Skeletal muscle cell (primary cell): ENCODE measurements at regions not wholly inside any gene's neighbourhood (a gene's known extent, or its start where the extent isn't known, plus 50 kb on each side); places are given as distances from the start of the nearest gene placed in this dataset.

Experiments
- DNase-seq: peaks from one replicate; pipeline ENCODE4 v3.0.0-alpha.2; 2010; ENCODE audit warnings: low read depth
- H3K4me3 ChIP-seq: 2 replicates; pipeline ENCODE4 v1.5.1; 2011; ENCODE audit warnings: low read depth, mild to moderate bottlenecking, control low read depth, low read length, moderate library complexity

DNA sequence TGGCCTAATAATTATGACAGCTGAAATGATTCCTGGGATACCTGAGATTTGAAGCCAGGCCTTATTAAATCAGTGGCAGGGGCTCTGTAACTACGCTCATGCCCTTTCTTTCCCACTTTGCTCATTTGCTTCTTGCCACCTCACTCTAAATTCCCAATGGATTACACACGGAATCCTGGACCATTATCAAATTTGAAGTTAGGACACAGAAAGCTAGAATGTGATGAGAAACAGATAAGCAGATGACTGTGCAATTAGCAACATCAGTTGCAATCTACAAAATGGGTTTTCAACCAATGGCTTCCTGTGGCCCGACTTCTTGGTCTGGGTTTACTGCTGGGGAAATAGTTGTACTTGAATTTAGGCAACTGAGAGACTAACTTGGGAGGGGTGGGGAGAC is 374.3 kb downstream of the INHBA start:
- DNase-seq = no peak

DNA sequence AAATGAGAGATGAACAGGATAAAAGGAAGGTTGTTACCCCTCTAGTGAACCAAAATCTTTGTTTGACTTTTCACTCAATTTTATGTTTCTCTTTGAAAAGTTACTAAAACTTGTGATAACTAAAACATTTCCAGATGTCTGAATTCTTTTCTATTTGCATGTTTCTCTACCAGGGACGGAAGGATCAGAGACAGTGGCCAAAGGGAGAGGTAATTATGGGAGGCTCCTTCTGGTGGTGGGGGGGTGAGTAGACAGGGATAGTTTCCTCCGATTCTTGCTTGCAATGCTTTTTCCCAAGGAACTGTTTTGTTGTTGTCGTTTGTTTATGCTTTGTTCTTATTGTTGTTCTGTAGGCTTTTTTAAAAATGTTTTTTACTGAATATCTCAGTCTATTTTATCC is 374.8 kb downstream of the INHBA start:
- no peak for DNase-seq
- H3K4me3 ChIP-seq = no peak overlapping the region

More for the DNA sequence above, 374.3 kb downstream of the INHBA start:
- no peak overlapping the region for H3K4me3 ChIP-seq

DNA sequence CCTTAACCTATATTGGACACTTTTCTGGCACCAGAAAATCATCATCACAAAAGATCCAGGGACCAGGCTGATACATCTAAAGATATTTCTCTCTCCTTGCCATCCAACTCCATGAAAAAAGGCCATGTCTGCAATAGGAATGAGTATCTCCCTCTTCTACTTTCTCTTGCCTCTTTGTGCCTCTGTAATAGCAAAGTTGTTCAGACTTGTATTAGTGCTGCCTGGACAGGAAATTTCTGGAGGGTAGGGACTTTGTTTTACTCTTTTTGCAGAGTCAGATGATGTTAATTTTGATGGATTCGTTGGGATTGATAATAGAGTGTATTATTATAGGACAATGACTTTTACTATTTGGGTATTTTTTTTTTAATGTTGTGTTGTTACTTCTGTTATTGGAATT is 376.3 kb downstream of the INHBA start:
- H3K4me3 ChIP-seq = no peak overlapping the region
- no peak for DNase-seq

DNA sequence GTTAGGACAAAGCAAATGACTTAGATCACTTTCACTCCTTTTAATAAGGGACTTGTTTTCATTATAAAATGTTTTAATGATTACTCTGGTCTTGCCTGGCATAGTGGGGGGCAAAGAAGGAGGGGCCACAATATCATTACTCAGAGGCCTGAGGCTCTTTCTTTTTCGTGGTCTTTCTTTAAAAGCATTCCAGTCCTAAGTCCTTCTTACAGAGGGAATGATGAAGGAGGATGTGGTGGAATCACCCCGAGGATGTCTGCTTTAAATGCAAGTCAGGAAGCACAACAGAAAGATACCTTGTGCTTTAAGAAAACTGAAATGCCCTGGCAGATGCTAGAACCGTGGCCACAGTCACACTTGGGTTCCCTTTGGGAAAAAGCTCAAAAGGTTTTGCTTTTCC is 379.1 kb downstream of the INHBA start:
- no peak for DNase-seq
- no peak overlapping the region for H3K4me3 ChIP-seq

DNA sequence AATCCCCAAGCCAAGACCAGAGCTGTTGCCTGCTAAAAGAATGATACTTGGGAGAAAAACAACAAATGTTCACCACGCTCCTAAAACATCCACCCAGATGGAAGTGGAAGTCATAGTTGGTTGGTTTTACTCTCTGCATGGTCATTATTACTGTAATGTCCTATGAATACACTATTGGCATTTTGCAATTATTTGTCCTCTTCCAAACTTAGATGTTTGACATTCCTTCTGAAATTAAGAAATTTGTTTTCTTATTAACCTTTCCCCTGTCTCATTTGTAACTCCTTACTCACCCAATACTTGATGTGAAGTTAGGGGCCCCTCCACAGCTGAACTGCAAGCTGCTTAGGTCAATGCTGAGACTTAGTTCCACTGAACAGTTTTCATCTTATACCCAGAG is 383.3 kb downstream of the INHBA start:
- no peak overlapping the region for H3K4me3 ChIP-seq
- no peak for DNase-seq

DNA sequence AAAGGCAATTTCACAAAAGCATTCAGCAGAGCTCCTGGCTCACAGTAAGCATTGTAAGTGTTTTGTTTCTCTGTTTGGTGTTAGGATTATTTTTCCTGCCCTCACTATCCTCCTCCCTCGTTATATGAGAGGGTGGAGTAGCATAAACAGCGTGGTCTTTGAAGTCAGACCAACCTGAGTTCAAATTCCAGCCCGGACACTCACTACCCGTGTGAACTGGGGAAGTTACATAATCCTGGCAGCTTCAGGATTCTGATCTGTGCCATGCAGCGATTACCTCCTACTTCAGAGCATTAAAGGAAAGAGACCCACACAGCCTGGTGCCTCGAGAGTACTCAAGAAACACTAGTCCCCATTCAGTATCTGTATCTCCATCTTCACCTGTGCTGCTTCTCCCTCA is 386.5 kb downstream of the INHBA start:
- H3K4me3 ChIP-seq = no peak overlapping the region
- no peak for DNase-seq

DNA sequence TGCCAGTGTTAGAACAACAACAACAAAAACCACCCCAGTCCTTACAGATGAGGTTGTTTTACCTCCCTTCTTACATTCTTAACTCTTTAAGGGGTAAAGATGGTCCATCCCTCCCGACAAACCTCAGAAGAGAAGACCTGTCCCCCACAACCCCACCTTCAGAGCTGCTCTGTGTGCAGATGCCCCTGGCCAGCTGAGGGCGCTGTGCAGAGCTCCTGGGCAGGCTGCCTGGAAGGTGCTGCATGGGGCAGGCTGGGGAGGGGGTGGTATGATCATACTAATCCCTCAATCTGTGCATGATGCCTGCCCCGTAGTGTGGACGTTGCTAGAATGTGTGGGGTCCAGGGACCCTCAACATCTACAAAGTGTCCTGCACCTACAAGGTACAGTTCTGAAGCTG is 387.1 kb downstream of the INHBA start:
- no peak overlapping the region for H3K4me3 ChIP-seq
- no peak for DNase-seq

DNA sequence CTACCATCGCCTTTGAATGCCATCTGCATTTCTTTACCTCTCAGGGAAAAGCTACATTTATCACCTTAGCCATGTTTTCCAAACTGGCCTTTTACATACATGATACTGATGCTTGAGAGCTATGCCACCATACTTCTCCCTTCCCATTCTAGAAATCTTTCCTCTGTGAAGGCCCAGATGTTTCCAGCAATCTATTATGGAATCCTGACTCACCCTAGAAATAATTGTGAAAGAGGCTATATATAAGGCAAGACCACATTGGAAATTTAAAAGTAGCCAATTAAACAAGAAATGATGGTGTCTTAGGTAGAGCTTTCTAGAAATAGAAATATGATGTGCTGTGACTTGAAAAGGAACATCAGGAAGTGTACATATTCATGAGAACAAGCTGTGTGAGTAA is 389.7 kb downstream of the INHBA start:
- no peak for DNase-seq

DNA sequence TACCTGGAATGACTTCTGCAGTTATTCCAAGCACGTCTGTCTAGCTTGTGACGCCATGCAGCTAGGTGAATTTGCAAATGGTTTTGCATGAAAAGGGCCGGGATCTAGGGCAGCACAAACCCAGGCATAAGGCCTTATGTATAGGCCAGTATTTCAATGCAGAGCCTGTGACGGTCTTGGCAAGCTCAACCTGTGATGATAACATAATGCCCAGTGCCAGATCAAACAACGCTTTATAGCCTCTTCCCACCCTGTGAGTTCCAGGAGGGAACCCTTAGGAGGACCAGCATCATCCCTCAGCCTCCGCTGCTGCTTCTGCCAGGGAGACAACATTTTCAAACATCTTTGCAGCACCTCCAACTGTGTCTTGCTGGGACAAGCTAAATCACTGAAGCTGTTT is 390.7 kb downstream of the INHBA start:
- DNase-seq = no peak
- no peak overlapping the region for H3K4me3 ChIP-seq

More for the DNA sequence above, 389.7 kb downstream of the INHBA start:
- H3K4me3 ChIP-seq = no peak overlapping the region

DNA sequence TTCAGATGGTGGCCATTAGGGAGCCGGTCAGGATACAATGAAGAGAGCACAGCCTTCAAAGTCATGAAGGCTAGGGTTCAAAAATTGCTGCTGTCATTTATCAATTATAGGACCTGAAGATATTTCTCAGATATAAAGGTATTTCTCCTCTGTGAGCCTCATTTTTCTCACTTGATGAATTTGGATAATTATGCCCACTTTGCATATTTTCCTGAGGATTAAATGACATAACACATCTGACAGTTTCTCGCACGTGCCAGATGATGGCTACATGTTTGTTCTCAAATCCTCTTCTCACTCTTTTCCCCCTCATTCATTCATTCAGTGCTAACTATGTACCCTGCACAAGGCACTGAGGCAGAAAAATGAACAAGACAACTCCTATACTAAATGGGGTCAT is 391.6 kb downstream of the INHBA start:
- no peak for DNase-seq
- H3K4me3 ChIP-seq = no peak overlapping the region

DNA sequence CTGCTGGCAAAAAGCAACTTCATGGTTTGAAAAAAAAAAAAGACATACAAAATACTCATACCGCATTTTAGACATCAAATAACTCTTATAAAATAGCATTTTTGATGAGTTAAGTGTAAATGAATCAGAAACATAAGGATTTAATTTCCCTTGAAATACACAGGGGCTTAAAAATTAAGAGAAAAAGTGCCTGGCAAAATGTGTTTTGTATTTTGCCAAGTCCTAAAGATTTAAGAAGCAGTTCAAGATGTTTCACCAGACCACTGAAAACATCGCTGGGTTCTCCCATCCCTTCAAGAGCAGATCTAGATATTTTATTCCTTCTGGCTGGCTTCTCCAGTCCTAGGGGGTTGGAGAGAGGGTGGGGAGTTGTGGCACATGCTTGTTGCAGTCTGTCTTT is 396.4 kb downstream of the INHBA start:
- H3K4me3 ChIP-seq = no peak overlapping the region
- no peak for DNase-seq

DNA sequence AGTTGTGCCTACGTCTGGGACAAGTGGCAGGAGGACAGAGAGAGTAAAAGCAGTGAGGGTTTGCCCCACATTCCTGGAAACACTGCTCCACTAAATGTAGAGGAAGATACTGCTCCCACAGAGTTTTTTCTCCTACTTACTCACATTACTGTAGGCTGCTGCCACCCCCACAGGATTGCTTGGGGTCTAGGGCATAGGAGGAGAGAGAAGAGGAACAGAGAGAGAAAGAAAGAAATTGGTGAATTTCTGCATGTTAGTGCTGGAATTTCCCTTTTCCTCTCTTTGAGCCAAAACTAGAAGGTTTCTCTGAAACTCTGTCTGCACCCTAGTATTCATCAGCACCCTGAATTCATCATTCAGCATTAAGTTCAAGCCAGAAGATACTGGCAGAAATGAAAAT is 397.9 kb downstream of the INHBA start:
- no peak overlapping the region for H3K4me3 ChIP-seq
- no peak for DNase-seq

DNA sequence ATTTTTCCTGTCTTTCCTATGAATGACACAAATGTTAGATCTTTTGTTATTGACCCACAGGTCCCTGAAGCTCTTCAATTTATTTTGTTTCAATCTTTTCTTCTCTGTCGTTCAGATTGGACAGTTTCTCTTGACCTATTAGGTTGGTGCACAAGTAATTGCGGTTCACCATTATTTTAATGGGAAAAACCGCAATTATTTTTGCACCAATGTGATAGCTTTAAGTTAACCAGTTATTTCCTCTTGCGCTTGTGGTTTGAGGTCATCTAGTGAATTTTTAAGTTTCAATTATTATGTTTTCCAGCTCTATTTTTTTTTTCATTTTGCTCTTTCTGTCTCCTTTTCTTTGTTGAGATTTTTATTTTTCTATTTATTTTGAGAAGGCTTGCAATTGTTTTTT is 399.2 kb downstream of the INHBA start:
- H3K4me3 ChIP-seq = no peak overlapping the region
- no peak for DNase-seq

DNA sequence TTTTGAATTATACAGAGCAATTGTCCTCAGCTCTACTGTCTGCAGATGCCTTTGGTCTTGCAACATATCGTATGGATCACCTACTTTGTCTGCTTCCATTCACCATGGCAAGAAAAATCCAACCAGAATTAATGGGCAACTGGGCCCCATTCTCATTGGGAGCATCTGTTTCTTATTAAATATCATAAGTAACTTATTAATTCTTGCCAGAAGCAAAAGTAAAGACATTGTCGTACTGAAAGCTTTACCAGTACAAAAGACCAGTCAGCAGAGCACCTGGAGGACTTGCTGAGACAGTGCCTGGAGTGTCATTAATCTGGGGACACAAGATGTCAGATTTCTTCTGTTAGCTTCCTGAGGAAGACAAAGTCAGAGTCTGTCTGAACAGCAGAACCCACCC is 404.5 kb downstream of the INHBA start:
- no peak overlapping the region for H3K4me3 ChIP-seq
- DNase-seq = no peak

DNA sequence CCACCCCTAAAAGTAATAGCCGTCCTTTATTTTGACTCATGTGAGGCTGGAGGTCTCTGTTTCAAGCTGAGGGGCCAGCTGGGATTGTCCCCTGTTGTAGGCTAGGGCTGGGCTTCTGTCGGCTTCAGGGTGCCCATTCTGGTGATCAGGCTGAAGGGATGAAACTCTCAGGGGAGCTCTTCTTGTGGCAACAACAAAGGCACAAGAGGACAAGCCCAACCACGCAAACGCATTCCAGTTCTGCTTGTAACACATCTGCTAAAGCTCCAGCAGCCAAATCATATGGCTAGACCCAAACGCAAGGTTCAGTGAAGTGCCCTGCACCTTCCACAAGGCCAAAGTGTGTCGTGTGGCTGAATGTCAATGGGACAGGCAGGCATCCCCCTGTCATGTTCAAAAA is 405.7 kb downstream of the INHBA start:
- no peak overlapping the region for H3K4me3 ChIP-seq
- DNase-seq = no peak

DNA sequence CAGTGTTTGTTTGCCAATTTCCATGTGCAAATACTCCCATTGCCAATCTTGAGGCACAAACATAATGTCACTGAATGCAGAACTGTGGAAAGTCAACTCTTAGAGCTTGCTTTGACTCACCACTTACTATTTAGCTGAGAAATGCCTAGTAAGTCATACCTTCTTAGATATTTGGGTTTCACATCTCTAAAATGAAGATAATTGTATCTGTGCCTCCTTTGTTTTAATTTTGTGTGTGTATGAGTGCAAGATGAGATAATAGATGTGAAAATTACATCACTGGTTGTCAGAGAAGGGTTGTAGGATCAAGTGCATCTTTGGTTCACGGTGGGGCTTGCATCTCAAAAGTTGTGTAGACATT is 407.5 kb downstream of the INHBA start:
- H3K4me3 ChIP-seq = no peak overlapping the region
- DNase-seq = no peak

DNA sequence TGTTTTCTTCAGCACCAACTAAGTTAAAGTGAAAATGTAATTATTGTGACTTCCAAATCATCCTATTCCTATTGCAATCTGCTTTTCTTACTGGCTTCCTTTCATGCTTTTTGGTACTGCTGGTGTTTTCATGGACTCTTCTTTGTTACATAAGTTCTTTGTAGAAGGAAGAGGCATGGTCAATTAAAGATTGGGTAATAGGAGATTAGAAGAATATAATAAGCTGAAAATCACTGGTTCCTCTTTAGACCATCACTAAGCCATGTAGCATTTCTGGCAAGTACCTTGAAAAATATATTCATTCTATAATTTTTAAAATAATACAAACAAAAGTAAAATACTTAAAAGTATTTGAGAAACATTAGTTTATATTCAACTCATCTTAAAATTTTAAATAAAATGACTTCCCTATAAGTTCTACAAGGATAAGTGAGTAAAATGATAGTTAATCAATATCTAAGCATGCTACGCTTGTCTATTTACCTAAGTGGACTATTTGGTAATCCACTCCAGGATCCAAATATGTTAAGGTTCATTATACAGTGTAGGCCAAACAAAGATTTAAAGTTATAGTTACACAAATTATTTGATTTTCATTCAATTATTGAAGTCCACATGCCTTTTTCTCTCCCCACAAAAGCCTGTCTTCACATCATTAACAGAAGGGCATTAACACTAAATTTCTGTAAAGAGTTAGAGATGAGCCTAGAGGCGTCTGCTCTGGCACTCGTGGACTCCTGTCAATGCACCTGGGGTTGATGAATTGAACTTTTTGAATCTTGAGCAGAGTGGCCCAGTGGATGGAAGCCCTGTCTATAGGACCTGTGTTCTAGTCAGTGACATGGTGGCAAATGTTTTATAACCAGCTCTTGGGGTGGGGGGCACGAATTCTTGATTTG is 408.1 kb downstream of the INHBA start:
- DNase-seq = no peak
- no peak overlapping the region for H3K4me3 ChIP-seq

DNA sequence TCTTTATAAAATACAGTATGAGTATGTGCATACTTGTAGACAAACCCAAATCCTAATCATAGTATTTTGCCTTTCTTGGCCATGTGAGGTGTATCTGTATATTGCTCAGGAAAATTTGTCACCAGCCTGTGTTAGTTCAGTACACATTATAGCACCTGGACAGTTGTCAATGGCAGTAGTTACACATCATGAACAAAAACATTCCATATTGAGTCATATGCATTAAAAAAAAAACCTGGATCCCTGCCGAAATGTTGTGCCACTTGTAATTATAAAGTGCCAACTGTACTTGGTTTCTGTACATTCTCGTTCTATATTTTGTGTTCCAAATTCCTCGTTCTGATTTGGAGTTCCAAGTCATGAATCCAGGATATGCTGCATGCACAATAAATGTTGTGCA is 410.4 kb downstream of the INHBA start:
- H3K4me3 ChIP-seq = no peak overlapping the region
- DNase-seq = no peak

DNA sequence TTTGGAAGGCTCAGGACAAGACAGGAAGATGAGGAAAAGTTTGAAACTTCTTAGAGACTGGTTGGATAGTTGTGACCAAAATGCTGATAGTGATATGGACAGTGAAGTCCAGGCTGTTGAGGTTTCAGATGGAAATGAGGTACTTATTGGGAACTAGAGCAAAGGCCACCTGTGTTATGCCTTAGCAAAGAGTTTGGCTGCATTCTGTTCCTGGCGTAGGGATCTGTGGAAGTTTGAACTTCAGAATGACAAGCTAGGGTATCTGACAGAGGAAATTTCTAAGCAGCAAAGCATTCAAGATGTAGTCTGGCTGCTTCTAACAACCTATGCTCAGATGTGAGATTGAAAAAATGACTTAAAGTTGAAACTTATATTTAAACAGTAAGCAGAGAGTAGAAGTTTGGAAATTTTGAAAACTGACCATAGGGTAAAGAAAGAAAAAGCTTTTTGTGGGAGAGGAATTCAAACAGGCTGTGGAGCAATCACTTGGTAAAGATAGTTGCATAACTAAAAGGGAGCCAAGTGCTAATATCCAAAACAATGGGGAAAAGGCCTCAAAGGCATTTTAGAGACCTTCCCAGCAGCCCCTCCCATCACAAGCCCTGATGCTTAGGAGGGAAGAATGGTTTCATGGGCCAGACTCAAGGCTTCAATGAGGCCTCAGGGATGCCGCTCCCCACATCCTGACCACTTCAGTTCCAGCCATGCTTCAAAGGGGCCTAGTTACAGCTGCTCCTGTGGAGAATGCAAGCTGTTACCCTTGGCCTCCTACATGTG is 415.1 kb downstream of the INHBA start:
- DNase-seq = no peak
- H3K4me3 ChIP-seq = no peak overlapping the region

DNA sequence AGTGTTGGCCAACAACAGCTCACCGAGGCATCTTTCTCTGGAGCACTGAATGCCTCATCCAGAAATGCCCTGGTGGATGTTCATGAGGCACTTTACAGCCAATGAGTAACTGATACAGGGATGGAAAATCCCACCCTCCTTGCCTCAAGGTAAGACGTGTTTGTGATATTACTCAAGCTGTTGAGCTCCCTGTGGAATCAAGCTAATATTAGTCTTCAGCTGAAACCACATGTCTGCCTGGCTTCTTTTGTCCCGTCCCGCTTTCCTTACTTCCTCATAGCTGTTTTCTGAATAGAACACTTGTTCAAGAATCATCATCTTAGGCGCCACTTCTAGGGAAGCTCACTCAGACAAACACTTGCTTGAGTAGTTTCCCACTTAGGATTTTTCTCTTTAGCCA is 422.4 kb downstream of the INHBA start:
- H3K4me3 ChIP-seq = no peak overlapping the region
- no peak for DNase-seq

DNA sequence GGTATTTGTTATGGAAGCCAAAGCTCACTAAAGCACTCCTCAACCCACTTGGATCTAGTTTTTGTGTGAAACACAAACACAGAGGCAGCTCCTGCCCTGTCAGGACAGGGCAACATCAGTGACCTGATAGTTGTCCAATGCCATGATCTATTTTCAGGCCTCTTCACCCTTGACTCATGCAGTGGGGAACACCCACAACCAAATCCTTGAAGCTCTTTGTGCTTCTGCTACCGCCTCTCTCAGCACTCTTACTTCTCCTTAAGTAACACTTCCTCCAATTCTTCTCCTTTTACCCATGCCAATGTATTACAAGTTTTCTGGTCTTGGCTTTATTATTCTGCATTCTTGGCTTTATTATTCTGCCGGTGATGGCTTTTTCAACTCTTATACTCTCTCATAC is 425.3 kb downstream of the INHBA start:
- H3K4me3 ChIP-seq = no peak overlapping the region
- no peak for DNase-seq
